Left kidney (tissue), 1 donor: ENCODE measurements at regions not wholly inside any gene's neighbourhood (a gene's known extent, or its start where the extent isn't known, plus 50 kb on each side); places are given as distances from the start of the nearest gene placed in this dataset.

Experiments
- DNase-seq: peaks from one replicate; pipeline ENCODE4 v3.0.0-alpha.2; 2013

- no peak for DNase-seq
Observed at GRCh38 chr22:27453725-27454124, 347.8 kb downstream of the MN1 start.

- no peak for DNase-seq
Observed at GRCh38 chr22:27454807-27455450, 346.6 kb downstream of the MN1 start.

- DNase-seq, result no peak
Observed at GRCh38 chr22:27455526-27455925, 346.0 kb downstream of the MN1 start.

- DNase-seq, result no peak
Observed at GRCh38 chr22:27456696-27457503, 344.7 kb downstream of the MN1 start.

- DNase-seq, result no peak
Observed at GRCh38 chr22:27459999-27460398, 341.6 kb downstream of the MN1 start.

- no peak for DNase-seq
Observed at GRCh38 chr22:27460591-27461347, 340.8 kb downstream of the MN1 start.

- DNase-seq, result no peak
Observed at GRCh38 chr22:27461470-27461869, 340.1 kb downstream of the MN1 start.

GRCh38 chr22:27462190-27462589 lies 339.4 kb downstream of the MN1 start:
- no peak for DNase-seq

- no peak for DNase-seq
Observed at GRCh38 chr22:27463121-27463660, 338.4 kb downstream of the MN1 start.

- DNase-seq, result no peak
Observed at GRCh38 chr22:27466229-27466628, 335.3 kb downstream of the MN1 start.

- DNase-seq, result no peak
Observed at GRCh38 chr22:27466778-27467438, 334.6 kb downstream of the MN1 start.

GRCh38 chr22:27467711-27468110 lies 333.8 kb downstream of the MN1 start:
- no peak for DNase-seq

GRCh38 chr22:27468712-27469111 lies 332.8 kb downstream of the MN1 start:
- no peak for DNase-seq

- DNase-seq, result no peak
Observed at GRCh38 chr22:27470169-27470772, 331.3 kb downstream of the MN1 start.

- DNase-seq, result no peak
Observed at GRCh38 chr22:27472975-27473374, 328.6 kb downstream of the MN1 start.

GRCh38 chr22:27473533-27473932 lies 328.0 kb downstream of the MN1 start:
- DNase-seq, result no peak

GRCh38 chr22:27474112-27474571 lies 327.4 kb downstream of the MN1 start:
- DNase-seq, result no peak

GRCh38 chr22:27474711-27475547 lies 326.6 kb downstream of the MN1 start:
- no peak for DNase-seq

GRCh38 chr22:27475548-27475897 lies 326.0 kb downstream of the MN1 start:
- DNase-seq, result no peak

GRCh38 chr22:27476318-27476717 lies 325.2 kb downstream of the MN1 start:
- DNase-seq, result no peak

- DNase-seq, result no peak
Observed at GRCh38 chr22:27476729-27477128, 324.8 kb downstream of the MN1 start.
